ENCODE measurements at regions not wholly inside any gene's neighbourhood (a gene's known extent, or its start where the extent isn't known, plus 50 kb on each side); places are given as distances from the start of the nearest gene placed in this dataset.
"Not testable (repeated sequence)": the region's sequence is repeated elsewhere in the genome, so short reads cannot be mapped to it uniquely, and the experiment has no call there.

DNA sequence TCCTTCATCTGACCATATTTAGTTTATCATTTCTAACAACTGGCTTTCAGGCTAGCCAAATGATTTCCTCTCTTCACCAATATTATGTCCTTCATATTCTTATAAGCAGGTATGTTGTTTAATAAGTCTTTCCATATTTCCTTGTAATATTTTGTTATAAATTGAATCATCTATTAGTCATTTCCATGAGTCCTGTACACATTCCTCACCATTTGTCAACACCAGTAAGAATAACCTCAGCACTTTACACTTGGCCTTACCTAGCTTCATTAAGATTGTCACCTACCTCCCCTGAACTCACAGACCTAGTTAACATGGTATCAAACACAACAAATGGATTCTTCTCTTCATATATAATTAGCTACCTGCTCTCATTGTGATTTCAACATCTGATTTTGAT is 282.3 kb downstream of the SEMA3D start:
- Mint-ChIP-seq H3K9me3 (no peaks in the 10 kb centered on the region), H3K36me3 (ENCODE audit: low read depth) (no peaks in the 10 kb centered on the region), H3K27ac (no peak overlapping the region), H3K27me3 (ENCODE audit: low read depth) (no peaks in the 10 kb centered on the region), H3K4me1 (no peaks in the 10 kb centered on the region), H3K4me3 (no peak overlapping the region)
- TF ChIP-seq, protein P1, sequence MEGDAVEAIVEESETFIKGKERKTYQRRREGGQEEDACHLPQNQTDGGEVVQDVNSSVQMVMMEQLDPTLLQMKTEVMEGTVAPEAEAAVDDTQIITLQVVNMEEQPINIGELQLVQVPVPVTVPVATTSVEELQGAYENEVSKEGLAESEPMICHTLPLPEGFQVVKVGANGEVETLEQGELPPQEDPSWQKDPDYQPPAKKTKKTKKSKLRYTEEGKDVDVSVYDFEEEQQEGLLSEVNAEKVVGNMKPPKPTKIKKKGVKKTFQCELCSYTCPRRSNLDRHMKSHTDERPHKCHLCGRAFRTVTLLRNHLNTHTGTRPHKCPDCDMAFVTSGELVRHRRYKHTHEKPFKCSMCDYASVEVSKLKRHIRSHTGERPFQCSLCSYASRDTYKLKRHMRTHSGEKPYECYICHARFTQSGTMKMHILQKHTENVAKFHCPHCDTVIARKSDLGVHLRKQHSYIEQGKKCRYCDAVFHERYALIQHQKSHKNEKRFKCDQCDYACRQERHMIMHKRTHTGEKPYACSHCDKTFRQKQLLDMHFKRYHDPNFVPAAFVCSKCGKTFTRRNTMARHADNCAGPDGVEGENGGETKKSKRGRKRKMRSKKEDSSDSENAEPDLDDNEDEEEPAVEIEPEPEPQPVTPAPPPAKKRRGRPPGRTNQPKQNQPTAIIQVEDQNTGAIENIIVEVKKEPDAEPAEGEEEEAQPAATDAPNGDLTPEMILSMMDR (IDR thresholded peaks at IDR 0.05; ENCODE audit: unreplicated experiment in 3 of 3), result no peak

DNA sequence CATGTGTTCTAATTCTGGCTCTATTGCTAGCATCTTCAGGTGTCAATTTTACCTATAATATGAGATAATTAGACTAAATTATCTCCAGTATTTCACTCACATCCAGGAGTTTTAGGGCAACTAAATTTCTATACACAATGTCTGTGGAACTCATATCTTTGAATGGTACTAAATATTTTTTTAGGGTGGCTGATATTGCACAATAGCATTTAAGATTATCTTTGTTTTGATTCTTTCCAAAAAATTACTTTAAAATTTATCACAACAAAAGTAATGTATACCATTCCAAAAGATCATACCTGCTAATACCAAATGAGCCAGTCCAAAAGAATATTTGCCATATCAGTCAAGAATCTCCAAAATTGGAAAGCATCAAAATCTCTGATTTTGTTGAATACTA is 285.5 kb downstream of the SEMA3D start:
- no peaks in the 10 kb centered on the region for H3K4me1 Mint-ChIP-seq

DNA sequence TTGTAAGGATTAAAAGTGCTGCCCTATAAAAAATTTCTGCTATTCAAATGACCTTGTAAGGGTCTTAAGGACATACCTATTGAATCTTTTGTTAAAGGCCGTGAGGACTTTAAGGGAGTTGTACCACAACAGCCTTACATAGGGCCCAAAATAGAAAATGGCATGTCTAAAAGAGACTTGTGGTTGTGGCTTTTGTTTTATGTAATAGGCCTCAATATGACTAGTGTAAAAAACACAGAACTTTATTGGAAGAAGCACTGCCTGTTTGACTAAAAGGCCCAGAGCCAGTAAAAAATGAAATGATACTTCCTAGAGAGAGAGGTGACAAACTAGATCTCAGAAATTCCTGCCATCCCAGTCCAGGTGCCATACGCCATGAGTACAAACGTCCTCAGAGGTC is 286.6 kb downstream of the SEMA3D start:
- Mint-ChIP-seq H3K27me3 (ENCODE audit: low read depth) (no peaks in the 10 kb centered on the region), H3K4me3 (no peak overlapping the region), H3K36me3 (ENCODE audit: low read depth) (no peaks in the 10 kb centered on the region), H3K27ac (no peak overlapping the region), H3K4me1 (no peaks in the 10 kb centered on the region), H3K9me3 (peaks cover 2% of the 10 kb centered on the region)
- TF ChIP-seq, protein P1 (IDR thresholded peaks at IDR 0.05; ENCODE audit: unreplicated experiment in 3 of 3), result no peak

More for the DNA sequence above, 285.5 kb downstream of the SEMA3D start:
- no peaks in the 10 kb centered on the region for H3K27me3 Mint-ChIP-seq (ENCODE audit: low read depth)
- H3K36me3 Mint-ChIP-seq (ENCODE audit: low read depth), result no peaks in the 10 kb centered on the region
- TF ChIP-seq, protein P1 (IDR thresholded peaks at IDR 0.05; ENCODE audit: unreplicated experiment in 3 of 3), result no peak
- no peak overlapping the region for H3K27ac Mint-ChIP-seq
- no peak overlapping the region for H3K4me3 Mint-ChIP-seq
- H3K9me3 Mint-ChIP-seq, result peaks cover 2% of the 10 kb centered on the region

DNA sequence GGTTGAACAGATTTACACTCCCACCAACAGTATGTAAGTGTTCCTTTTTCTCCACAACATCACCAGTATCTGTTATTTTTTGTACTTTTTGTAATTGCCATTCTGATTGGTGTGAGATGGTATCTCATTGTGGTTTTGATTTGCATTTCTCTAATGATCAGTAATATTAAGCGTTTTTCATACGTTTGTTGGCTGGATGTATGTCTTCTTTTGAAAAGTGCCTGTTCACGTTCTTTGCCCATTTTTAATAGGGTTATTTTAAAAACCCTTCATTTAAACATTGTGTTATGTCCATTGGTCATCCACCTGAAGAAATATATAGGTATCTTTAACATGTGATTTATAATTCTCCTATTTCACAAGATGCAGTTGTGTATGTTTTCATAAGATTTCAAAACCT is 291.3 kb downstream of the SEMA3D start:
- Mint-ChIP-seq H3K4me3 (no peak overlapping the region), H3K27ac (no peak overlapping the region), H3K36me3 (ENCODE audit: low read depth) (no peaks in the 10 kb centered on the region), H3K27me3 (ENCODE audit: low read depth) (no peaks in the 10 kb centered on the region), H3K4me1 (no peaks in the 10 kb centered on the region), H3K9me3 (peaks cover 10% of the 10 kb centered on the region)
- TF ChIP-seq, protein P1 (IDR thresholded peaks at IDR 0.05; ENCODE audit: unreplicated experiment in 3 of 3), result no peak

DNA sequence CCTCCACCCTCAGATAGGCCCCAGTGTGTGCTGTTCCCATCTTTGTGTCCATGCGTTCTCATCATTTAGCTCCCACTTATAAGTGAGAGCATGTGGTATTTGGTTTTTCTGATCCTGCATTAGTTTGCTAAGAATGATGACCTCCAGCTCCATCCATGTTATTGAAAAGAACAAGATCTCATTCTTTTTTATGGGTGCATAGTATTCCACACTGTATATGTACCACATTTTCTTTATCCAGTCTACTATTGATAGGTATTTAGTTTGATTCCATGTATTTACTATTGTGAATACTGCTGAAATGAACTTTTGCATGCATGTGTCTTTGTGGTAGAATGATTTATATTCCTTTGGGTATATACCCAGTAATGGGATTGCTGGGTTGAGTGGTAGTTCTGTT is 303.3 kb downstream of the SEMA3D start:
- H3K27ac Mint-ChIP-seq; H3K4me3 Mint-ChIP-seq; H3K4me1 Mint-ChIP-seq; H3K9me3 Mint-ChIP-seq; H3K27me3 Mint-ChIP-seq (ENCODE audit: low read depth); H3K36me3 Mint-ChIP-seq (ENCODE audit: low read depth): not testable (repeated sequence)

DNA sequence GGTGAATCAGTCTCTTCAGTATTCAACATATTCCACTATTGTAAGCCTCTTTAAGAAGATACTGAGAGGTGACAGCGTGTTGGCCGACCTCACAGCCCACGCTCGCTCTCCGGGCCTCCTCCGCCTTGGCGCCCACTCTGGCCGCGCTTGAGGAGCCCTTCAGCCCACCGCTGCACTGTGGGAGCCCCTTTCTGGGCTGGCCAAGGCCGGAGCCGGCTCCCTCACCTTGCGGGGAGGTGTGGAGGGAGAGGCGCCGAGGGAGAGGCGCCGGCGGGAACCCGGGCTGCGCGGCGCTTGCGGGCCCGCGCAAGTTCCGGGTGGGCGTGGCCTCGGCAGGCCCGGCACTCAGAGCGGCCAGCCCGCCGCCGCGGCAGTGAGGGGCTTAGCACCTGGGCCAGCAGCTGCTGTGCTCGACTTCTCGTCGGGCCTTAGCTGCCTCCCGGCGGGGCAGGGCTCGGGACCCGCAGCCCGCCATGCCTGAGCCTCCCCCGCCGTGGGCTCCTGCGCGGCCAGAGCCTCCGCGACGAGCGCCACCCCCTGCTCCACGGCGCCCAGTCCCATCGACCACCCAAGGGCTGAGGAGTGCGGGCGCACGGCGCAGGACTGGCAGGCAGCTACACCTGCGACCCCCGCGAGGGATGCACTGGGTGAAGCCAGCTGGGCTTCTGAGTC is 306.4 kb downstream of the SEMA3D start:
- H3K36me3 Mint-ChIP-seq (ENCODE audit: low read depth); H3K27me3 Mint-ChIP-seq (ENCODE audit: low read depth); H3K4me3 Mint-ChIP-seq: not testable (repeated sequence)

DNA sequence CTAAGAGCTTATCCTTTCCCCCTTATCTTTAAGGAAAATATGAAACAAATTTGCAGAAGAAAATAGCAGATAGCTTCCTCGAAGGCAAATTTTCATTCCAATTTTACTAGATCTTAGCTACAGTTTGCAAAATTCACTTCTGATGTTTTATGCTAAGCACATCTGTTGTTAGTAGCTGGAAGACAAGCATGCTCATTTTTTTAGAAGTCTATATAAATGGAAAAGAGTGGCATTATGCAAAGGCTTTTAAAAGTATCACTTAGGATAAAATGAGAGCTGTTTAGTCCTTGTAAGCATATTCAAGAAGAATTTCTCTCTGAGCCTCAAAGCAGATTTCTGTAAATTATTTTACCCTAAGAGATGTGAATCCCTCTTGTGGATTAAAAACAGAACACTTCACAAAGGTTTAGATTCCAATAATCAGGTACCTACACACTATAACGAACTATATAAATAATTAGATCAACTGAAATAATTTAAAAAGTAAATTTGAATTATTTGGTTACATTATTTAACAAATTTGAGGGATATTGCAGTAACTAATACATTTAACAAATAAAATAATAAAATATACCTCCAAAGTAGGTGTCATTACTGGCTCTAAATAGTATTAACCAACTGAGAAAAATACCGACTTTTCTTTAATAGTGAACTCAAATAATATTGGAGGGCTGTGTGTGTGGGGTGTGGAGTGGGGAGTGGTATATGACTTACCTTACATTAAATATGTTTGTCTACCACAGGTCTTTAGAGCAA is 307.1 kb downstream of the SEMA3D start:
- H3K27ac Mint-ChIP-seq, result no peak overlapping the region
- H3K36me3 Mint-ChIP-seq (ENCODE audit: low read depth), result no peaks in the 10 kb centered on the region
- peaks cover 6% of the 10 kb centered on the region for H3K27me3 Mint-ChIP-seq (ENCODE audit: low read depth)
- H3K4me1 Mint-ChIP-seq, result no peaks in the 10 kb centered on the region
- H3K4me3 Mint-ChIP-seq, result no peak overlapping the region
- peaks cover 6% of the 10 kb centered on the region for H3K9me3 Mint-ChIP-seq
- TF ChIP-seq, protein P1 (IDR thresholded peaks at IDR 0.05; ENCODE audit: unreplicated experiment in 3 of 3), result no peak

More for the DNA sequence above, 306.4 kb downstream of the SEMA3D start:
- H3K4me1 Mint-ChIP-seq, H3K27ac Mint-ChIP-seq, H3K9me3 Mint-ChIP-seq: not testable (repeated sequence)

All from nephron (organoid).